ENCODE measurements at regions not wholly inside any gene's neighbourhood (a gene's known extent, or its start where the extent isn't known, plus 50 kb on each side); places are given as distances from the start of the nearest gene placed in this dataset.
"Not testable (repeated sequence)": the region's sequence is repeated elsewhere in the genome, so short reads cannot be mapped to it uniquely, and the experiment has no call there.

- TF ChIP-seq SUZ12 (IDR thresholded peaks at IDR 0.05; ENCODE audit: low read length) (no peak), RFX5 (IDR thresholded peaks at IDR 0.05; ENCODE audit: borderline replicate concordance, low read depth, low read length) (no peak), RAD21 (IDR thresholded peaks at IDR 0.05 in 1 of 2, conservative IDR thresholded peaks at IDR 0.05 in 1 of 2; ENCODE audit: low read depth in 2 of 2, low read length in 2 of 2) (no peak), HDAC6 (IDR thresholded peaks at IDR 0.05; ENCODE audit: low read depth, low read length) (no peak), CREB1 (IDR thresholded peaks at IDR 0.05) (no peak), JUND (IDR thresholded peaks at IDR 0.05; ENCODE audit: low read length) (no peak)
Measured at GRCh38 chr7:16945372-16945771, 63.6 kb upstream of the AGR3 start (continued).

GRCh38 chr7:16948110-16948509 lies 66.3 kb upstream of the AGR3 start:
- H3K79me1 ChIP-seq (ENCODE audit: low read depth, low read length); H3K23me2 ChIP-seq (ENCODE audit: low read depth, low read length); H2BK15ac ChIP-seq (ENCODE audit: low read length); DNase-seq (ENCODE audit: low read depth in 1 of 2, low spot score in 2 of 2); POLR2A ChIA-PET (ENCODE audit: partially characterized antibody); H3K4me1 ChIP-seq (replicated peaks in 1 of 4; ENCODE audit: control insufficient read depth in 3 of 4, insufficient read depth in 4 of 4, low read length in 3 of 4); H3K9ac ChIP-seq (replicated peaks in 1 of 4; ENCODE audit: extremely low read depth in 1 of 4, low read depth in 3 of 4, low read length in 3 of 4); H3K56ac ChIP-seq (replicated peaks; ENCODE audit: insufficient read length, low read depth, low read length); H4K5ac ChIP-seq (ENCODE audit: insufficient read length, low read depth, low read length); H2BK20ac ChIP-seq (ENCODE audit: low read length); H2BK5ac ChIP-seq (ENCODE audit: low read depth, low read length); H2BK120ac ChIP-seq (replicated peaks; ENCODE audit: low read depth, low read length); H3K4me3 ChIP-seq (ENCODE audit: extremely low read depth in 1 of 4, insufficient read depth in 2 of 4, low read depth in 3 of 4, low read length in 4 of 4); H4K91ac ChIP-seq (replicated peaks; ENCODE audit: insufficient read length, low read length); H3K36me3 ChIP-seq (ENCODE audit: control insufficient read depth in 2 of 4, insufficient read depth in 4 of 4, low read length in 3 of 4); H3K23ac ChIP-seq (ENCODE audit: insufficient read length); H3K79me2 ChIP-seq (ENCODE audit: control insufficient read depth in 1 of 2, insufficient read depth in 2 of 2, low read length in 2 of 2); H3K14ac ChIP-seq (ENCODE audit: insufficient read length); H2BK12ac ChIP-seq (ENCODE audit: low read depth, low read length); H3K27ac ChIP-seq (ENCODE audit: low read depth, low read length); H4K8ac ChIP-seq (ENCODE audit: extremely low read depth, insufficient read depth, low read length); FAIRE-seq; H3K18ac ChIP-seq (ENCODE audit: extremely low read depth, low read length); H4K20me1 ChIP-seq (replicated peaks in 1 of 2; ENCODE audit: control insufficient read depth in 1 of 2, insufficient read depth in 2 of 2, low read length in 2 of 2); CTCF ChIA-PET (ENCODE audit: partially characterized antibody); H2AK5ac ChIP-seq (ENCODE audit: low read depth, low read length); H3K27me3 ChIP-seq (replicated peaks in 1 of 4; ENCODE audit: control insufficient read depth in 3 of 4, extremely low read depth in 1 of 4, insufficient read depth in 3 of 4, low read length in 3 of 4); H3K4ac ChIP-seq (replicated peaks; ENCODE audit: insufficient read length, low read depth, low read length); H3K4me2 ChIP-seq (ENCODE audit: insufficient read depth in 1 of 2, low read depth in 2 of 2, low read length in 2 of 2); H2AFZ ChIP-seq (ENCODE audit: low read length): not testable (repeated sequence)
- WGBS, 2 experiments (ENCODE audit: extremely low coverage in 1 of 2, insufficient coverage in 1 of 2, insufficient read length in 1 of 2, insufficient replicate concordance in 2 of 2, low coverage in 1 of 2, low lambda C conversion rate in 2 of 2, missing lambda C conversion rate in 1 of 2) = 89% methylated on average over 4 of the region's 4 CpGs; no CpG with 5 or more reads in 1 of the 2 experiments
- H3K9me3 ChIP-seq (ENCODE audit: insufficient read depth in 2 of 2, low read depth in 1 of 2, low read length in 1 of 2) = peaks cover 21 to 26% of the 10 kb centered on the region in 2 experiments
